ENCODE measurements at regions not wholly inside any gene's neighbourhood (a gene's known extent, or its start where the extent isn't known, plus 50 kb on each side); places are given as distances from the start of the nearest gene placed in this dataset.

DNA sequence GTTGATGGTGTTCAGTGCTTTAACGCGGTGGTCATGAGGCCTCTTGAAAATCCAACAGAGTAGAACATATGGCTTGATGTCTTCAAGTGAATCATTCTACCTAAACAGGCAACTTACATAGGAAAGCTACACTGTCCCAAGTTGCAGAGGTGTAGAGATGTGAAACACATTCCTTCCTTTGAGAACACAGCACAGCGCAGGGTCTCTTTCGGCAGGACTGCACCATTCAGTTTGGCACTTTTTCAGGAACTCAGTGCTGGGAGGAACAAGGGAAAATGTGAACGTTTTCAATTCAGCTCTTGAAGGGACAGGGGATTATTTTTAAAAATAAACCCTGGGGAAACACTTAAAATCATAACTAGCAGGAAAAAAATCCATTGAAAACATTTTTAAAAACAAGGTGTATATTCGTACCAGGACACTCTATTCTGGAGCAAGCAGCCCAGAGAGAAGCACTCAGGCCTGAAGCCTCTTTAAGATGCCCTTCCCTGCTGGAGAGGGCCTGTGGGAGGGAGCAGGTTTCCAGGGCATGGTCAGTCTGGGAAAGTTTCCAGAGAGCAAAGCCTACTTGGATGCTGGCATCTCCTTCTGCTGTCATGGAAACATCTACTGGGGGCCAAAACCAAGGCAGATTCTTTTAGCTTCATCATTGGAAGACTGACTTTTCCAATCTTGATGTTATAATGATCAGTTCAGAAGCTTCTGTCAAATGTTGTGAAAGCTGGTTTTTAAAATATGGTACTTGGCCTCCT lies 60.4 kb upstream of the NPVF start:
- no peaks in the 10 kb centered on the region for H3K36me3 ChIP-seq
- peaks cover 2% of the 10 kb centered on the region for H3K4me1 ChIP-seq (ENCODE audit: insufficient read depth)
- intact Hi-C loops (cut with DNase I) = no loop called here
- TF ChIP-seq EP300 (IDR thresholded peaks at IDR 0.05) (no peak), POLR2A (IDR thresholded peaks at IDR 0.05) (no peak)
- TF ChIP-seq, protein P1, sequence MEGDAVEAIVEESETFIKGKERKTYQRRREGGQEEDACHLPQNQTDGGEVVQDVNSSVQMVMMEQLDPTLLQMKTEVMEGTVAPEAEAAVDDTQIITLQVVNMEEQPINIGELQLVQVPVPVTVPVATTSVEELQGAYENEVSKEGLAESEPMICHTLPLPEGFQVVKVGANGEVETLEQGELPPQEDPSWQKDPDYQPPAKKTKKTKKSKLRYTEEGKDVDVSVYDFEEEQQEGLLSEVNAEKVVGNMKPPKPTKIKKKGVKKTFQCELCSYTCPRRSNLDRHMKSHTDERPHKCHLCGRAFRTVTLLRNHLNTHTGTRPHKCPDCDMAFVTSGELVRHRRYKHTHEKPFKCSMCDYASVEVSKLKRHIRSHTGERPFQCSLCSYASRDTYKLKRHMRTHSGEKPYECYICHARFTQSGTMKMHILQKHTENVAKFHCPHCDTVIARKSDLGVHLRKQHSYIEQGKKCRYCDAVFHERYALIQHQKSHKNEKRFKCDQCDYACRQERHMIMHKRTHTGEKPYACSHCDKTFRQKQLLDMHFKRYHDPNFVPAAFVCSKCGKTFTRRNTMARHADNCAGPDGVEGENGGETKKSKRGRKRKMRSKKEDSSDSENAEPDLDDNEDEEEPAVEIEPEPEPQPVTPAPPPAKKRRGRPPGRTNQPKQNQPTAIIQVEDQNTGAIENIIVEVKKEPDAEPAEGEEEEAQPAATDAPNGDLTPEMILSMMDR (IDR thresholded peaks at IDR 0.05) = no peak
- H3K27ac ChIP-seq = no peak overlapping the region
- WGBS, 3 donors = 49 to 56% (median 55%) methylated on average over 6 of the region's 6 CpGs
- no peaks in the 10 kb centered on the region for H3K27me3 ChIP-seq
- H3K9me3 ChIP-seq = no peaks in the 10 kb centered on the region
- H3K4me3 ChIP-seq = no peak overlapping the region
- no peak for DNase-seq

DNA sequence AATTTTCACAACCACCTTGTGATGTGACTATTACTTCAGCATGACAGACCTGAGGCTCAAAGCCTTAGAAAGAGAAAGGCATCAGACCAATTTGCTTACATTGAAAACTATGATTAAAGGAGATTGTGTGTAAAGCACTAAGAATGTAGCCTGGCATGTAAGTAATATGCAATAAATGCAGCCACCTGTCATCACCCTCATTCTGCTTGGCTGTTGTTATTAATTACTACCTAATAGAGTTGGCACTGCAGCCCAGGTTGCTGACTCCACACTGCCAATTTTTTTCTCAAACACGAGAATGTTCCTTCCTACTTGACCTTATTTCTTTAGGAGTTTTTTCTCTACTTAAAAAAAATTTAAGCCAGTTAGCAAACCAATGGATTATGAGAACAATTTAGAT lies 61.2 kb upstream of the NPVF start:
- intact Hi-C loops (cut with DNase I) = no loop called here
- 48 to 64% (median 54%) methylated on average over 1 of the region's 1 CpG for WGBS, 3 donors
- Histone ChIP-seq H3K9me3 (no peaks in the 10 kb centered on the region), H3K27me3 (no peaks in the 10 kb centered on the region), H3K4me3 (no peak overlapping the region), H3K27ac (no peak overlapping the region), H3K4me1 (ENCODE audit: insufficient read depth) (peaks cover 2% of the 10 kb centered on the region), H3K36me3 (no peaks in the 10 kb centered on the region)
- no peak for DNase-seq
- TF ChIP-seq, protein P1 (IDR thresholded peaks at IDR 0.05) = no peak
- no peak for TF ChIP-seq POLR2A (IDR thresholded peaks at IDR 0.05)
- TF ChIP-seq EP300 (IDR thresholded peaks at IDR 0.05) = no peak

DNA sequence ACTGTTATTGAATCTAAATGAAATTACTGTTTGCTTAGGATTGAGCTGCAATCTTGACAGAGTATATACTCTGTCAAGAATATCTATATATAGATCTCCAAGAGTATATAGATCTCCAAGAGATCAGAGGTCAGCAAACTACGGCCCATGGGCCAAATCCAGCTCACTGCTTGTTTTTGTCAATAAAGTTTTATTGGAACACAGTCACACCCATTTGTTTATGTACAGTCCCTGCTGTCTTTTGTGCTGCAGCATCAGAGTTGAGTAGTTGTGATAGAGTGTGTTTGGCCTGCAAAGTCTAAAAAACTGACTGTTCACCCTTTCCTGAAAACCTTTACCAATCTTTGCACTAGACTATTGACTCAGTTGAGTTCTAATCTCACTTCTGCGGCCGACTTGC lies 66.3 kb upstream of the NPVF start:
- no peaks in the 10 kb centered on the region for H3K9me3 ChIP-seq
- no peaks in the 10 kb centered on the region for H3K36me3 ChIP-seq
- DNase-seq = no peak
- TF ChIP-seq POLR2A (IDR thresholded peaks at IDR 0.05) (no peak), EP300 (IDR thresholded peaks at IDR 0.05) (no peak)
- TF ChIP-seq, protein P1 (IDR thresholded peaks at IDR 0.05) = no peak
- intact Hi-C loops (cut with DNase I) = no loop called here
- no peaks in the 10 kb centered on the region for H3K27me3 ChIP-seq
- no peaks in the 10 kb centered on the region for H3K4me1 ChIP-seq (ENCODE audit: insufficient read depth)
- 68 to 86% (median 81%) methylated on average over 3 of the region's 3 CpGs for WGBS, 3 donors
- H3K27ac ChIP-seq = no peak overlapping the region
- H3K4me3 ChIP-seq = no peak overlapping the region

DNA sequence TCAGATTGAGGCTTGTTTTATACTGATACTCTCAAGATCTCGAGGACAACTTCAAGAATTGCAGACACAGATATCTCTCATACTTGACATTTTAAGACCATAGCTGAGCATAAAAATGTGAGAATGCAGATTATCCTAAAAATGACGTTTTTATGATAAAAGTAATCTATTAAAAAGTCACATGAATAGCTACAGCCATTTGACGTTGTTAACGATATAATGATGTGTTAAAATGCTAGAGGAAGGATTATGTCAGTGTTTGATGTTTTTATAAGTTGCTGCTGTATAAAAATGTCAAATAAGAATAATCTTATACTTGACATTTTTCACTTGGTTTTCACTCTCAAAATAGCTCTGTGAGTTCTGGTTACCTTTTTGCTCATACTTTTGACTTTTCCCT lies 67.1 kb upstream of the NPVF start:
- Histone ChIP-seq H3K36me3 (no peaks in the 10 kb centered on the region), H3K27me3 (no peaks in the 10 kb centered on the region), H3K4me3 (no peak overlapping the region), H3K9me3 (no peaks in the 10 kb centered on the region), H3K4me1 (ENCODE audit: insufficient read depth) (no peaks in the 10 kb centered on the region), H3K27ac (no peak overlapping the region)
- 37 to 43% (median 43%) methylated on average over 4 of the region's 4 CpGs for WGBS, 3 donors
- no peak for DNase-seq
- intact Hi-C loops (cut with DNase I) = no loop called here
- TF ChIP-seq, protein P1 (IDR thresholded peaks at IDR 0.05) = no peak
- TF ChIP-seq POLR2A (IDR thresholded peaks at IDR 0.05) (no peak), EP300 (IDR thresholded peaks at IDR 0.05) (no peak)
